SK-N-SH (cell line): ENCODE measurements at regions not wholly inside any gene's neighbourhood (a gene's known extent, or its start where the extent isn't known, plus 50 kb on each side); places are given as distances from the start of the nearest gene placed in this dataset.

ENCODE experiments used
- CTCF ChIA-PET: fragments of 300-600, 350-600 bp; formaldehyde crosslinking; extraction: SDS; loops from one replicate; lab custom pipeline; 2021; lab: Yijun Ruan, JAX
- POLR2A ChIA-PET: fragments of 350-600 bp; sonication (Branson Sonifier 250); formaldehyde crosslinking; extraction: SDS; loops from one replicate; lab custom pipeline; 2020; ENCODE audit warnings: antibody characterized with exemption, inconsistent platforms; lab: Yijun Ruan, JAX
- DNase-seq: peaks from one replicate; pipeline ENCODE4 v3.0.0; 2012
- H2AFZ ChIP-seq: fragments of 200-600 bp; sonication (generic); 2 replicates; pipeline ENCODE4 v1.8.1; 2016; ENCODE audit warnings: antibody characterized with exemption, mild to moderate bottlenecking, low read depth
- H3F3A ChIP-seq: fragments of 200-600 bp; sonication (generic); replicated peaks from 2 replicates; pipeline ENCODE3; 2016; ENCODE audit warnings: antibody characterized with exemption, mild to moderate bottlenecking; ENCODE audit not compliant: insufficient read depth
- H3K27ac ChIP-seq, 2 experiments: fragments of 200-500 bp in 1 of 2; fragments of 200-600 bp in 1 of 2; sonication (Bioruptor generic) in 1 of 2; sonication (generic), shearing (Covaris generic) in 1 of 2; 2 replicates each; pipeline versions ENCODE4 v1.5.1 to v1.6.1; 2014 to 2016; ENCODE audit warnings: low read depth in 2 of 2, inconsistent platforms in 1 of 2, low read length in 1 of 2, mild to moderate bottlenecking in 1 of 2, mixed read lengths in 1 of 2
- H3K27me3 ChIP-seq: fragments of 200-600 bp; sonication (generic), shearing (Covaris generic); 2 replicates; pipeline ENCODE4 v1.6.1; 2016; ENCODE audit warnings: mixed run types; ENCODE audit not compliant: insufficient read depth
- H3K36me3 ChIP-seq, 2 experiments: fragments of 200-500 bp in 1 of 2; fragments of 200-600 bp in 1 of 2; sonication (Bioruptor generic) in 1 of 2; sonication (generic) in 1 of 2; replicated peaks in 1 of 2; 2 replicates each; pipeline versions ENCODE3 to v1.5.1; 2014 to 2016; ENCODE audit warnings: low read length in 1 of 2, mild to moderate bottlenecking in 1 of 2; ENCODE audit not compliant: insufficient read depth in 2 of 2, control insufficient read depth in 1 of 2
- H3K4me1 ChIP-seq, 2 experiments: fragments of 200-500 bp in 1 of 2; fragments of 200-600 bp in 1 of 2; sonication (Bioruptor generic) in 1 of 2; sonication (generic), shearing (Covaris generic) in 1 of 2; 2 replicates each; pipeline versions ENCODE4 v1.5.1 to v1.6.1; 2014 to 2016; ENCODE audit warnings: low read depth in 1 of 2, low read length in 1 of 2, mixed run types in 1 of 2; ENCODE audit not compliant: insufficient read depth in 2 of 2, control insufficient read depth in 1 of 2
- H3K4me2 ChIP-seq: fragments of 200-600 bp; sonication (generic), shearing (Covaris generic); 2 replicates; pipeline ENCODE4 v1.6.1; 2017; ENCODE audit warnings: mixed run types
- H3K4me3 ChIP-seq, 2 experiments: fragments of 200-500 bp in 1 of 2; fragments of 200-600 bp in 1 of 2; sonication (Bioruptor generic) in 1 of 2; sonication (generic), shearing (Covaris generic) in 1 of 2; 2 replicates each; pipeline versions ENCODE4 v1.5.1 to v1.8.1; 2014 to 2016; ENCODE audit warnings: low read depth in 2 of 2, inconsistent platforms in 1 of 2, low read length in 1 of 2, mild to moderate bottlenecking in 1 of 2, mixed read lengths in 1 of 2, moderate library complexity in 1 of 2
- H3K79me2 ChIP-seq: fragments of 200-600 bp; sonication (generic); 2 replicates; pipeline ENCODE4 v1.8.1; 2017; ENCODE audit warnings: mild to moderate bottlenecking; ENCODE audit not compliant: insufficient read depth
- H3K9ac ChIP-seq: fragments of 200-600 bp; sonication (generic); 2 replicates; pipeline ENCODE4 v1.6.1; 2017; ENCODE audit warnings: mixed run types
- H3K9me2 ChIP-seq: fragments of 200-600 bp; sonication (generic); 2 replicates; pipeline ENCODE4 v1.6.1; 2017; ENCODE audit warnings: mixed run types
- H3K9me3 ChIP-seq: fragments of 200-600 bp; sonication (generic); 2 replicates; pipeline ENCODE4 v1.6.1; 2017; ENCODE audit warnings: mixed run types, mild to moderate bottlenecking, moderate library complexity
- H4K20me1 ChIP-seq: fragments of 200-600 bp; sonication (generic); 2 replicates; pipeline ENCODE4 v1.6.1; 2017; ENCODE audit warnings: mild to moderate bottlenecking, mixed run types; ENCODE audit not compliant: insufficient read depth
- GABPA ChIP-seq: IDR thresholded peaks from 2 replicates; pipeline ENCODE4 v1.4.0; 2012; ENCODE audit warnings: low read depth, mild to moderate bottlenecking
- PBX3 ChIP-seq: IDR thresholded peaks from 2 replicates; pipeline ENCODE4; 2012
- RCOR1 ChIP-seq: fragments of 150-350 bp; IDR thresholded peaks from 2 replicates; pipeline ENCODE4 v1.6.1; 2017; ENCODE audit warnings: antibody characterized with exemption, low read length
- RFX5 ChIP-seq: IDR thresholded peaks from 2 replicates; pipeline ENCODE4 v1.6.1; 2012; ENCODE audit warnings: mild to moderate bottlenecking, improper control_type of control experiment, low read length
- TCF12 ChIP-seq: IDR thresholded peaks from 2 replicates; pipeline ENCODE4 v1.4.0; 2012
- WGBS: methylation state at CpG from one replicate; pipeline ENCODE4 v1.1.6; 2017; ENCODE audit warnings: low lambda C conversion rate; 5-methylcytosine and 5-hydroxymethylcytosine counted together
- TF ChIP-seq, protein P1 (sequence below): IDR thresholded peaks from 2 replicates; pipeline ENCODE4 v1.6.1; 2012; ENCODE audit warnings: mild to moderate bottlenecking, low read depth, low read length, moderate library complexity
- TF ChIP-seq, protein P2 (sequence below): fragments of 200-600 bp; sonication (generic); IDR thresholded peaks from 2 replicates; pipeline ENCODE4 v1.6.1; 2017; ENCODE audit warnings: antibody characterized with exemption, mild to moderate bottlenecking, moderate library complexity

GRCh38 chr2:175605640-175606009, 396.4 kb downstream of the LNPK start:
- POLR2A ChIA-PET, result no interaction called here

More at GRCh38 chr2:175605640-175606009, 396.4 kb downstream of the LNPK start:
- TF ChIP-seq TCF12, result no peak
- TF ChIP-seq, protein P1, sequence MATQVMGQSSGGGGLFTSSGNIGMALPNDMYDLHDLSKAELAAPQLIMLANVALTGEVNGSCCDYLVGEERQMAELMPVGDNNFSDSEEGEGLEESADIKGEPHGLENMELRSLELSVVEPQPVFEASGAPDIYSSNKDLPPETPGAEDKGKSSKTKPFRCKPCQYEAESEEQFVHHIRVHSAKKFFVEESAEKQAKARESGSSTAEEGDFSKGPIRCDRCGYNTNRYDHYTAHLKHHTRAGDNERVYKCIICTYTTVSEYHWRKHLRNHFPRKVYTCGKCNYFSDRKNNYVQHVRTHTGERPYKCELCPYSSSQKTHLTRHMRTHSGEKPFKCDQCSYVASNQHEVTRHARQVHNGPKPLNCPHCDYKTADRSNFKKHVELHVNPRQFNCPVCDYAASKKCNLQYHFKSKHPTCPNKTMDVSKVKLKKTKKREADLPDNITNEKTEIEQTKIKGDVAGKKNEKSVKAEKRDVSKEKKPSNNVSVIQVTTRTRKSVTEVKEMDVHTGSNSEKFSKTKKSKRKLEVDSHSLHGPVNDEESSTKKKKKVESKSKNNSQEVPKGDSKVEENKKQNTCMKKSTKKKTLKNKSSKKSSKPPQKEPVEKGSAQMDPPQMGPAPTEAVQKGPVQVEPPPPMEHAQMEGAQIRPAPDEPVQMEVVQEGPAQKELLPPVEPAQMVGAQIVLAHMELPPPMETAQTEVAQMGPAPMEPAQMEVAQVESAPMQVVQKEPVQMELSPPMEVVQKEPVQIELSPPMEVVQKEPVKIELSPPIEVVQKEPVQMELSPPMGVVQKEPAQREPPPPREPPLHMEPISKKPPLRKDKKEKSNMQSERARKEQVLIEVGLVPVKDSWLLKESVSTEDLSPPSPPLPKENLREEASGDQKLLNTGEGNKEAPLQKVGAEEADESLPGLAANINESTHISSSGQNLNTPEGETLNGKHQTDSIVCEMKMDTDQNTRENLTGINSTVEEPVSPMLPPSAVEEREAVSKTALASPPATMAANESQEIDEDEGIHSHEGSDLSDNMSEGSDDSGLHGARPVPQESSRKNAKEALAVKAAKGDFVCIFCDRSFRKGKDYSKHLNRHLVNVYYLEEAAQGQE, result no peak
- no peak for TF ChIP-seq GABPA
- no peak for TF ChIP-seq RCOR1
- no peak for TF ChIP-seq RFX5
- TF ChIP-seq PBX3, result no peak
- TF ChIP-seq, protein P2, sequence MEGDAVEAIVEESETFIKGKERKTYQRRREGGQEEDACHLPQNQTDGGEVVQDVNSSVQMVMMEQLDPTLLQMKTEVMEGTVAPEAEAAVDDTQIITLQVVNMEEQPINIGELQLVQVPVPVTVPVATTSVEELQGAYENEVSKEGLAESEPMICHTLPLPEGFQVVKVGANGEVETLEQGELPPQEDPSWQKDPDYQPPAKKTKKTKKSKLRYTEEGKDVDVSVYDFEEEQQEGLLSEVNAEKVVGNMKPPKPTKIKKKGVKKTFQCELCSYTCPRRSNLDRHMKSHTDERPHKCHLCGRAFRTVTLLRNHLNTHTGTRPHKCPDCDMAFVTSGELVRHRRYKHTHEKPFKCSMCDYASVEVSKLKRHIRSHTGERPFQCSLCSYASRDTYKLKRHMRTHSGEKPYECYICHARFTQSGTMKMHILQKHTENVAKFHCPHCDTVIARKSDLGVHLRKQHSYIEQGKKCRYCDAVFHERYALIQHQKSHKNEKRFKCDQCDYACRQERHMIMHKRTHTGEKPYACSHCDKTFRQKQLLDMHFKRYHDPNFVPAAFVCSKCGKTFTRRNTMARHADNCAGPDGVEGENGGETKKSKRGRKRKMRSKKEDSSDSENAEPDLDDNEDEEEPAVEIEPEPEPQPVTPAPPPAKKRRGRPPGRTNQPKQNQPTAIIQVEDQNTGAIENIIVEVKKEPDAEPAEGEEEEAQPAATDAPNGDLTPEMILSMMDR, result no peak
- no peak overlapping the region for H3K9ac ChIP-seq
- no peak overlapping the region for H3K27ac ChIP-seq
- no peak overlapping the region for H3K4me3 ChIP-seq
- no peaks in the 10 kb centered on the region for H4K20me1 ChIP-seq
- no peaks in the 10 kb centered on the region for H3K9me2 ChIP-seq
- H3K9me3 ChIP-seq, result no peaks in the 10 kb centered on the region
- WGBS, result 65% methylated on average over 5 of the region's 5 CpGs
- no peak for DNase-seq
- H3K27me3 ChIP-seq, result no peaks in the 10 kb centered on the region
- peaks cover 3 to 16% of the 10 kb centered on the region in 2 experiments; a peak in 3 of 4 replicates for H3K4me1 ChIP-seq
- no peaks in the 10 kb centered on the region for H3K79me2 ChIP-seq
- no peaks in the 10 kb centered on the region for H3K36me3 ChIP-seq
- no peak overlapping the region for H3K4me2 ChIP-seq
- no peak overlapping the region for H2AFZ ChIP-seq
- CTCF ChIA-PET, result interaction anchor here (0.6 to 1.0 kb wide), 2 partner anchors 240 to 1101 kb away, joined by 3 to 4 read pairs; no protein-coding TSS in a partner anchor
- H3F3A ChIP-seq, result no peaks in the 10 kb centered on the region
